Activated effector memory CD4-positive, alpha-beta T cell treated with anti-CD3 and anti-CD28 coated beads, Interleukin-2, amount 50 U/mL, for 16 hours (primary cell): ENCODE measurements at regions not wholly inside any gene's neighbourhood (a gene's known extent, or its start where the extent isn't known, plus 50 kb on each side); places are given as distances from the start of the nearest gene placed in this dataset.
"Not testable (repeated sequence)": the region's sequence is repeated elsewhere in the genome, so short reads cannot be mapped to it uniquely, and the experiment has no call there.

Experiments used
- DNase-seq: peaks from one replicate; pipeline ENCODE4 v3.0.0-alpha.2; 2020

GRCh38 chr10:4176500-4177281 lies 391.7 kb upstream of the KLF6 start:
- DNase-seq: no peak

GRCh38 chr10:4174197-4174596 lies 389.2 kb upstream of the KLF6 start:
- DNase-seq: no peak

DNA sequence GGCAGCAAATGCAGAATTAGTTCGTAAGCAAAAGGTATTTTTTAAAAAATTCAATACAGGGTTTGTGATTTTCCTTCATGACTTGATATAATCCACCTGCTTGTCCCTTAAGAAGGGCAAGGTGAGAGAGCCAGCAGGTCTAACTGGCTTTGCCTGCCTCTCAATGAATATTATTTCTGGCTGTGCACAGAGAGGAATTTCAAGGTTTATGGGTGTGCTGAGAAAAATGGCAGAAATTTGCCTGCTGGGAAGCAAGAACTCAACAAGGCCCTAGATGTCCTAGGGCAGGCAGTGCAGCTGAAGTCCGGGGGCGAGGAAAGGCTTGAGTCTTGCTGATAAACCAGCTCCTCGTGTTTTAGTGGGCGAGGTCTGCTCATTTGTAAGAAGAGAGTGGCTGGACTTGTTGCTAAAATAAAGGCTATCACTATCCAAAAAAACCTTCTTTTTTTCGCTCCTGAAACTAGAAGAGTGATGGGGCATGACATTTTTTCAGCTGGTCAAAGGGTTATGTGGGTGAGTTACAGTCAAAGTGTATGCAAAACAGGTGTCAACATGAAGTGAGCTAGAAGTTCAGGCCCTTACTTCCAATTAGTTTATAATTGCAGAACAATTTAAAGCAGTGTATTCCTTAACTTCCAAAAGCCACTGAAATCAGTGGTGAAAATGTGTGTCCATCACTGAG lies 385.8 kb upstream of the KLF6 start:
- DNase-seq: no peak

DNA sequence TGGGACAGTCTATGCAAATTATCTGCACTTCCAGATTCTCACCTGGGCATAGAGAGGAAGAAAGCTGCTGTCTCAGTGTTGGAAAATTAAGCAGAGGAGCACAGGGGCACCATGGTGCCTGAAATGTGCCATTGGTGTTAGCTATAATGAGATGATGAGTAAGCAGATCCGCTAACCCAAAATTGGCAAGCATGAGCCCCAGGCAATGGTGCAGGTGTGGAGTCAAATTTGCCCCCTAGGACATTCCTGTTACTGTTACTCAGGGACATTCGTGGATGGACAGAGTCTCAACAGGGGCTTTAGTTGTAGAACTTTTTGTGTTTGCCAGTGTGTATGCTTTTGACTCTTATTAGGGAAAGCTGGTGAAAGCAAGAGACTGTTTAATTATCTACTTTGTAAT lies 385.2 kb upstream of the KLF6 start:
- DNase-seq: no peak

GRCh38 chr10:4169448-4169847 lies 384.4 kb upstream of the KLF6 start:
- no peak for DNase-seq

DNA sequence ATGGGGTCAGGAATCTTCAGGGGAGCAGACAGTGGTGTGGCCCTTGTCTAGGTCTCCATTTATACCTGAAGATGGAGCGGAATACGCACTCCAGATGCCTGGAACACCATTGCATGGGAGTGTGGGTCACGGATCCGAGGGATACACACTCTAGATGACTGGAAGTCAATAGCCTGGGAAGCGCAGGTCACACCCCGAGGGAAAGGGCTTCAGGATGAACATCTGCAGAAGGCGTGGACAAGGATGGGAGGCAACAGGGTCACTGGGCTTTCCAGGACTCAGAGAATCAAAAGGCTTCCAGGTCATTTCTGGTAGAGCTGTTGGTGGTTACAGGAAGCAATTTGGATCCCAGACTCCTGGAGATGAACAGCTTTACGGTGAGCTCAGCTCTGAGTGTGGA lies 382.2 kb upstream of the KLF6 start:
- DNase-seq: no peak

GRCh38 chr10:4162571-4163286 lies 377.7 kb upstream of the KLF6 start:
- no peak for DNase-seq

GRCh38 chr10:4159173-4159572 lies 374.2 kb upstream of the KLF6 start:
- DNase-seq: no peak

- no peak for DNase-seq
These were observed 369.2 kb upstream of the KLF6 start for GRCh38 chr10:4154191-4154715.

DNA sequence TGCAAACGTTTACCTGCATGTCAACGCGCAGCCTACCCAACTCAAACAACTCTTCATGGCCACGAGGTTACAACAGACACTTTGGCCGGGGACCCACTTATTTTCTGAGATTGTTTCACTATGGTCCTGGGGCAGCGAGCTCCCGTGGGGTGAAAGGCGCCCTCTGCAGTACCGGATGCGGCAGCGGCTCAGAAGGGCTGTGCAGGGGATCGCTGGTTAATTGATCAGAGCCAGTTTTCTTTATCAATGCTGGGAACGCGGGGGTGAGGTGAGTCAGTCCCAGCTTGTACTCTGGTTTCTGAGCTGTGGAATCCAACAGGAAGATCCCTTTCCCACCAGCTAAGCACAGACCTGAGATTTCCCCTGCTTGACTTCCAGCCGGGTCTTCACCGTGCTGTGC lies 366.5 kb upstream of the KLF6 start:
- DNase-seq: no peak

DNA sequence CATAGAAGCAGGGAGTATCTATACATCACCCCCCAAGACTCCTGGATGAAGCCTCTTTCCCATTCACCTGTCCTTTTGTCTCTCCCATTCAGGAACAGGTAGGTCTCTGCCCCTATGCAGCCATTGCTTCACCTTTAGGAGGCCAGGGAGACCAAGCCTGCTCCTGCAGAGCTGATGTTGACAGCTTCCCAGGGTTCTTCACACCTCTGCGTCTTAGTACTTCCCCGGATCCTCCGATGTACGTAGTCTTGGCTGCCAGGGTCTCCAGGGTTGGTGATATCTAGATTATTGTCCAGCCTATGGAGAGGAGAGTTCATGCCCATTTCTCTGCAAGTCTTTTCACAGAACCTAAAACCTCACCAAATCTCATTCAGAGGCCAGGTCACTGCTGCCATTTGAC lies 365.7 kb upstream of the KLF6 start:
- DNase-seq: no peak

- not testable (repeated sequence) for DNase-seq
These were observed 364.5 kb upstream of the KLF6 start for GRCh38 chr10:4149460-4149859.

- DNase-seq: no peak
These were observed 362.2 kb upstream of the KLF6 start for GRCh38 chr10:4147245-4147644.

DNA sequence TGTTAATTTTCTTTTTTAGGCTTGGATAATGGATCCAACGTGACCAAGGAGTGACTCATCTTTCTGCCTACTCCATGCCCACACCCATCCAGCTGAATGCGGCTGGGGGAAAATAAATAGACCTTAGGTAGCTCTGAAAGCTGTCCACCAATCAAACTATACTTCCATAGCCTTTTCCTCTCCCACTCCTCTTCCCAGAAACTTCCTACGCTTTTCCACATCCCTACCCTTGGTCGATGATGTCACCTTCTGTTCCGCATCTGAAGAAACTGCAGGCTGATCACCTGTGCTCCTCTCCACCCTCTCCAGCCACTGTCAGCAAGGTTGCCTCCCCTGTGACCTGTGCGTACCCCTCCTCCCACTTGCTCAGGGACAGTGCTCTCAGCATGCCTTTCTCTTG lies 359.8 kb upstream of the KLF6 start:
- no peak for DNase-seq

DNA sequence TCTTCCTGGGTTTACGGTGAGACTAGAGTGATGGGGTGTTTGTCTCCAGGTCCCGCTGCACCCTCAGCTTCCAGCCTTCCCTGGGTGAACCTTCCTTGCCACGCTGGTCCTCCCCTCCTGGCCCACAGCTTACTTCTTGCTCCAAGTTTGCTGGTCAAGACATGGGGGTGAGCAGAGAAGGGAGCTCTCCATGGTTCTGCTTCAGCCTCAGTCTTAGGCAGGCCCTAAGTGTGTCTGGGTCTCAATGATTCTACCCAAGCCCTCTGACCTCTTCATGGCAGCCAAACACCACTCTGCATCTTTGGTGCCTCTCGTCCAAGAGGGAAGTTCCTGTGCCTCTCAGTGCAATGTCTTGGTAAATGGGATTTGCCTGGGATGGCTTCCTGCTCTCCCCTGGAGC lies 356.5 kb upstream of the KLF6 start:
- DNase-seq: no peak

- no peak for DNase-seq
These were observed 353.2 kb upstream of the KLF6 start for GRCh38 chr10:4138146-4138721.

DNA sequence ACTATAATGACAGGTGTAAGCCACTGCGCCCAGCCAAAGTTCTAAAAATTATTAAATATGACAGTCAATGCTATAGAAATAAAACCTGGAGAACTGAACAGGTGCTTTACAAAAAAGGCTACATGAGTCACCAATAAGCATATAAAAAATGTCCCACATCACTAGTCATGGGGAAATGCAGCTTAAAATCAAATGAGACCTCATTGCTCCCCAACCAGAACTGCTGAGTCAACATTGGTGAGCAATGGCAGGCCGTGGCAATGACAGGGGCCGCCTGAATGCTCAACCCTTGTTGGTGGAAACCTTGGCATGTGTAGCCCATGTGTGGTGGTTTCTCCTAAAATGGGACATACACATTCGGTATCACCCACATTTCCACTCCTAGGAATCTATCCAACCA lies 352.3 kb upstream of the KLF6 start:
- no peak for DNase-seq

DNA sequence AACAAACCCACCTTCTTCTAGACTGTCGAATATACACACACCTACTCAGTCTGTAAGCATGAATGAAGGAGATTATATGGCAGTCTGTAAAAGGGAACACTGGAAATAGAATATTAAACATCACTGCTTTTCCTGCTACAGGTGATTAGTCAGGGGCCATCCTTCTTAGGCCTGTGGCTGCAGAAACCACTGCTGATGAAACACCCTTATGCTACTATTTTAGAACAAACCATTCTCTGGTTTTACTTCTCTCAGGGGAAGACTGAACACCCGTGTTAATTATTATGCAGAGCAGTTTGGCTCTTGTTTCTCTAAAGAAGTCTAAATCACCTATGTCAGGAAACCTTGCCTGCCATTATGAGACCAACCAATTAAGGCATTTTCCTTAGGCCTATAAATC lies 351.1 kb upstream of the KLF6 start:
- no peak for DNase-seq

DNA sequence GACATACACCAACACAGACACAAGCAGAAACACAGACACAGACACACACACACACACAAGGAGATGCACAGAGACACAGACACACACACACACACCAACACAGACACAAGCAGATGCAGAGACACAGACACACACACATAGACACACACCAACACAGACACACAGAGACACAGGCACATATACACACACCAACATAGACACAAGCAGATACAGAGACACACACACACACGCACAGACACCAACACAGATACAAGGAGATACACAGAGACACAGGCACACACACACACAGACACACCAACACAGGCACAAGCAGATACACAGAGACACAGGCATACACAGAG lies 347.2 kb upstream of the KLF6 start:
- DNase-seq: no peak

GRCh38 chr10:4131407-4132215 lies 346.6 kb upstream of the KLF6 start:
- peak; percentile 66 for DNase-seq

GRCh38 chr10:4130685-4131084 lies 345.7 kb upstream of the KLF6 start:
- DNase-seq: no peak

GRCh38 chr10:4129866-4130477 lies 345.0 kb upstream of the KLF6 start:
- DNase-seq: no peak
